Heart left ventricle (tissue), 16 donors: ENCODE measurements at regions not wholly inside any gene's neighbourhood (a gene's known extent, or its start where the extent isn't known, plus 50 kb on each side); places are given as distances from the start of the nearest gene placed in this dataset.

Experiments
- ATAC-seq, 4 donors: fragments of 200-7000 bp; cut with Tn5 transposase; one replicate each; pipeline ENCODE4 v1.9.1; 2020 to 2022; ENCODE audit warnings: moderate library complexity in 4 of 4, mild to moderate bottlenecking in 3 of 4, moderate number of reproducible peaks in 1 of 4
- DNase-seq, 5 donors: peaks; one replicate each; pipeline ENCODE4 v3.0.0-alpha.2; 2020
- H3K27ac ChIP-seq, 12 donors: fragments of 200-600 bp; sonication (generic) in 4 of 12; one replicate each; pipeline versions ENCODE4 v1.5.0 to v1.8.0; 2016 to 2022; ENCODE audit warnings: mild to moderate bottlenecking in 2 of 12
- H3K27me3 ChIP-seq, 9 donors: fragments of 200-600 bp; sonication (generic) in 2 of 9; one replicate each; pipeline versions ENCODE4 v1.5.1 to v1.8.0; 2016 to 2022; ENCODE audit warnings: mild to moderate bottlenecking in 3 of 9
- H3K36me3 ChIP-seq, 9 donors: fragments of 200-600 bp; sonication (generic) in 2 of 9; one replicate each; pipeline versions ENCODE4 v1.5.0 to v1.8.0; 2018 to 2022; ENCODE audit warnings: mild to moderate bottlenecking in 2 of 9
- H3K4me1 ChIP-seq, 12 donors: fragments of 200-600 bp; sonication (generic) in 4 of 12; one replicate each; pipeline versions ENCODE4 v1.5.0 to v1.8.0; 2016 to 2022; ENCODE audit warnings: mild to moderate bottlenecking in 3 of 12
- H3K4me3 ChIP-seq, 12 donors: fragments of 200-600 bp; sonication (generic) in 4 of 12; one replicate each; pipeline versions ENCODE4 v1.5.0 to v1.8.0; 2017 to 2022; ENCODE audit warnings: mild to moderate bottlenecking in 9 of 12, moderate library complexity in 4 of 12
- H3K9me3 ChIP-seq, 12 donors: fragments of 200-600 bp; sonication (generic) in 4 of 12; one replicate each; pipeline versions ENCODE4 v1.5.0 to v1.8.0; 2016 to 2022; ENCODE audit warnings: mild to moderate bottlenecking in 1 of 12
- POLR2A ChIP-seq, 2 donors: fragments of 450-650 bp; IDR thresholded peaks; one replicate each; pipeline ENCODE4 v1.6.1; 2017; ENCODE audit warnings: antibody characterized with exemption in 2 of 2, mild to moderate bottlenecking in 2 of 2, moderate library complexity in 2 of 2
- WGBS, 4 donors: extraction: QIAGEN DNeasy Blood & Tissue Kit in 2 of 4; methylation state at CpG; one replicate each; pipeline versions ENCODE4 v1.1.5 to v1.1.7; 2013 to 2018; 5-methylcytosine and 5-hydroxymethylcytosine counted together
- intact Hi-C, 10 donors: fragments of 100-400 bp; cut with DNase I; formaldehyde crosslinking; loops; one replicate each; pipeline versions ENCODE4 v1.11.1 to v1.14.2; 2022
- TF ChIP-seq, protein P1 (sequence below), 12 donors: fragments of 200-600 bp; sonication (generic) in 4 of 12; IDR thresholded peaks; one replicate each; pipeline versions ENCODE4 v1.5.0 to v1.8.0; 2018 to 2022; ENCODE audit warnings: antibody characterized with exemption in 12 of 12, mild to moderate bottlenecking in 5 of 12
- donor health status: ischemic (EF 13 %, LVEDD 7.1; RV severe dilation, severe dysfunction).
- donor health status: healthy with polysubstance abuse.
- donor health status: DM: no; HTN: yes; CAD: no.
- donor health status: DM: no; HTN: no; CAD: no.
- donor health status: ischemic (EF 25% LVEDD 6.9; RV normal size, moderate dysfunction).
- donor health status: ischemic (EF 25% LVEDD 5.7; RV mildly dilated, moderate dysfunction).
- donor health status: healthy.
- donor health status: DM: yes; HTN: yes; CAD: no.
- donor health status: ischemic (EF 35%, LVEDD 5.7; RV mildly dilated, moderate dysfunction).
- donor health status: nonischemic (EF 11% LVEDD 7.7; RV severe dilation, severe dysfunction).
- donor health status: DM: yes; HTN: yes; CAD: no.
- donor health status: PGD.
- donor health status: ischemic (EF 29% LVEDD 5.4; RV normal size, mild dysfunction).
- donor health status: nonischemic (EF 23%, LVEDD 6.1; RV moderate dilation, normal function).

GRCh38 chr5:98309785-98310598 is 463.5 kb upstream of the RGMB start:
- peak in 3 of 4 donors; percentile 50 to 77 (median 76) for ATAC-seq
- intact Hi-C loops = no loop called here
- H3K27ac ChIP-seq = peak overlapping the region in 7 of 12 donors; percentile 0 to 67 (median 54)

GRCh38 chr5:98314292-98314691 is 459.2 kb upstream of the RGMB start:
- Histone ChIP-seq H3K9me3 (no peaks in the 10 kb centered on the region), H3K4me1 (peaks cover 0 to 9% (median 0%) of the 10 kb centered on the region in 12 donors), H3K27me3 (no peaks in the 10 kb centered on the region), H3K27ac (no peak overlapping the region), H3K4me3 (no peak overlapping the region), H3K36me3 (no peaks in the 10 kb centered on the region)
- no peak for TF ChIP-seq POLR2A (IDR thresholded peaks at IDR 0.05)
- TF ChIP-seq, protein P1, sequence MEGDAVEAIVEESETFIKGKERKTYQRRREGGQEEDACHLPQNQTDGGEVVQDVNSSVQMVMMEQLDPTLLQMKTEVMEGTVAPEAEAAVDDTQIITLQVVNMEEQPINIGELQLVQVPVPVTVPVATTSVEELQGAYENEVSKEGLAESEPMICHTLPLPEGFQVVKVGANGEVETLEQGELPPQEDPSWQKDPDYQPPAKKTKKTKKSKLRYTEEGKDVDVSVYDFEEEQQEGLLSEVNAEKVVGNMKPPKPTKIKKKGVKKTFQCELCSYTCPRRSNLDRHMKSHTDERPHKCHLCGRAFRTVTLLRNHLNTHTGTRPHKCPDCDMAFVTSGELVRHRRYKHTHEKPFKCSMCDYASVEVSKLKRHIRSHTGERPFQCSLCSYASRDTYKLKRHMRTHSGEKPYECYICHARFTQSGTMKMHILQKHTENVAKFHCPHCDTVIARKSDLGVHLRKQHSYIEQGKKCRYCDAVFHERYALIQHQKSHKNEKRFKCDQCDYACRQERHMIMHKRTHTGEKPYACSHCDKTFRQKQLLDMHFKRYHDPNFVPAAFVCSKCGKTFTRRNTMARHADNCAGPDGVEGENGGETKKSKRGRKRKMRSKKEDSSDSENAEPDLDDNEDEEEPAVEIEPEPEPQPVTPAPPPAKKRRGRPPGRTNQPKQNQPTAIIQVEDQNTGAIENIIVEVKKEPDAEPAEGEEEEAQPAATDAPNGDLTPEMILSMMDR (IDR thresholded peaks at IDR 0.05) = no peak
- no peak for DNase-seq
- intact Hi-C loops = no loop called here
- no peak for ATAC-seq

More at GRCh38 chr5:98309785-98310598, 463.5 kb upstream of the RGMB start:
- Histone ChIP-seq H3K27me3 (no peaks in the 10 kb centered on the region), H3K9me3 (no peaks in the 10 kb centered on the region), H3K4me3 (peak overlapping the region in 3 of 12 donors; percentile 9 to 37 (median 25)), H3K4me1 (peaks cover 0 to 9% (median 0%) of the 10 kb centered on the region in 12 donors), H3K36me3 (no peaks in the 10 kb centered on the region)
- no peak for TF ChIP-seq POLR2A (IDR thresholded peaks at IDR 0.05)
- TF ChIP-seq, protein P1 (IDR thresholded peaks at IDR 0.05) = no peak
- 36 to 41% (median 38%) methylated on average over 7 of the region's 7 CpGs for WGBS, 4 donors
- peak in 2 of 5 donors; percentile 11 to 23 for DNase-seq

DNA sequence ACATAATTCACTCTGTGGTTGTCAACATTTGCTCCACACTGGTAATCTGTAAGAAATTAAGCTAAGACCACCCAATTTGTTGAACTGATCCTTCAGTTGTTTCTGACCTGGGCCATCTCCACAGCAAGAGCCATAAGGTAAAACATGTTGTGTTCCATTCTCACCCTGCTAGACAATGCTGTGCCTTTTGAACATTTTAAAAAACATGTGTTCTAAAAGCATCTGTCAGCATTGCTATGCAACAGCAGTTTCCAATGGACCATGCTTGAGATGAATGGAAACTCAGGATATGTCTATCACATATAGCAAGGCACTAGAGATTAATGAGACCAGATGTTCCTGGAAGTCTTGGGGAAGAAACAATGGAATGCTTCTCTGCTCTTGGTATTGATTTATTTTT is 455.1 kb upstream of the RGMB start:
- H3K4me1 ChIP-seq = no peaks in the 10 kb centered on the region
- no peaks in the 10 kb centered on the region for H3K27me3 ChIP-seq
- no peaks in the 10 kb centered on the region for H3K36me3 ChIP-seq
- H3K4me3 ChIP-seq = no peak overlapping the region
- intact Hi-C loops = no loop called here
- no peak for ATAC-seq
- H3K9me3 ChIP-seq = no peaks in the 10 kb centered on the region
- H3K27ac ChIP-seq = no peak overlapping the region
- no peak for TF ChIP-seq POLR2A (IDR thresholded peaks at IDR 0.05)
- TF ChIP-seq, protein P1 (IDR thresholded peaks at IDR 0.05) = no peak
- DNase-seq = no peak

DNA sequence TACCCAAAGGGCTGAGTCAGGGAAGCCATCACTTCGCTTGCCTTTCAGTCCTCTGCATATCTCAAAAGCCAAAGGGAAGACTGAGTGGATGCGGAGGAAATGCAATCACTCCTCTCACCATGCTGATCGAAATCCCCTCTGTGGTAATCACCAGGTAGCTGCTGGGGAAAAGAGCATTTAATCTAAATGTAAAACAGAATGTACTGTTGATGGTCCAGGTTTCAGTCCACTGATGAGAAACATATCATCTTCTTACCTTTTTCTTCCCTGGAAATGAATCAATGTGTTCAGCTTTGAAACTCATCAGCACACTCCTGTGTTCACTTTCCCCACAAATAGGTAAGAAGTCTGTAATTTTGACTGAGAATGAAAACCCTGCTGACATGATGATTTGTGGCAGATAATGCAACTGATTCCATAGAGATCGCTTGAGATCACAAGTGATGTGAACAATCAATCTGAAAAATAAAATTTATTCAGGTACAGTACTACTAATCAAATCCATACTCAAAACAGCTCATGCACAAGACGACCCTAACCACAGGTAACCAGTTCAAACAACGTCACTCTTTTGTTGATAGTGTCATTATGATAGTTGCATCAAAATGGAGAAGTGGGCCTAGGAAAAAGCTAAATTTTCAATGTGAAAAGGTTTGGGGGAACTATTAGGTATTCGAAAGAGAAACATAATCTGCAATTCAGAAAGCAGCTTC is 454.0 kb upstream of the RGMB start:
- intact Hi-C loops = no loop called here
- Histone ChIP-seq H3K4me3 (no peak overlapping the region), H3K4me1 (no peaks in the 10 kb centered on the region), H3K27ac (no peak overlapping the region), H3K9me3 (no peaks in the 10 kb centered on the region), H3K27me3 (no peaks in the 10 kb centered on the region), H3K36me3 (no peaks in the 10 kb centered on the region)
- TF ChIP-seq POLR2A (IDR thresholded peaks at IDR 0.05) = no peak
- TF ChIP-seq, protein P1 (IDR thresholded peaks at IDR 0.05) = no peak
- ATAC-seq (no peak), DNase-seq (no peak)
- WGBS, 4 donors = 69 to 83% (median 81%) methylated on average over 7 of the region's 7 CpGs
